ENCODE measurements at regions not wholly inside any gene's neighbourhood (a gene's known extent, or its start where the extent isn't known, plus 50 kb on each side); places are given as distances from the start of the nearest gene placed in this dataset.
A peak's percentile ranks its signal among the peaks of the same experiment; 100 is the strongest.

DNA sequence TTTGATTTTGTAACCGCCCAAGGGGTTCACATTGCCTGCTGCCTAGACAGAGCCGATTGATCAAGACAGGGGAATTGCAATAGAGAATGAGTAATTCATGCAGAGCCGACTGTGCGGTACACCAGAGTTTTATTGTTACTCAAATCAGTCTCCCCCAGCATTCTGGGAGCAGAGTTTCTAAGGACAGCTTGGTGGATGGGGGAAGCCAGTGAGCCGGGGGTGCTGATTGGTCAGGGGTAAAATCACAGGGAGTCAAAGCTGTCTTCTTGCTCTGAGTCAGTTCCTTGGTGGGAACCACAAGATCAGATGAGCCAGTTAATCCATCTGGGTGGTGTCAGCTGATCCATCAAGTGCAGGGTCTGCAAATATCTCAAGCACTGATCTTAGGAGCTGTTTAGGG, 60.0 kb upstream of the EZR start:
- peaks cover 20% of the 10 kb centered on the region; the same call in 1 of the 2 replicates for H3K36me3 Mint-ChIP-seq (ENCODE audit: low read depth)
- H3K4me1 Mint-ChIP-seq (ENCODE audit: low read depth): peaks cover 9% of the 10 kb centered on the region
- no peaks in the 10 kb centered on the region for H3K27me3 Mint-ChIP-seq (ENCODE audit: insufficient read depth)
- H3K4me3 Mint-ChIP-seq: no peak overlapping the region
- H3K27ac Mint-ChIP-seq: peak overlapping the region; percentile 25; the same call in 1 of the 2 replicates
- peak; percentile 31 for DNase-seq
- H3K9me3 Mint-ChIP-seq: peaks cover 16% of the 10 kb centered on the region
- TF ChIP-seq, protein P1, sequence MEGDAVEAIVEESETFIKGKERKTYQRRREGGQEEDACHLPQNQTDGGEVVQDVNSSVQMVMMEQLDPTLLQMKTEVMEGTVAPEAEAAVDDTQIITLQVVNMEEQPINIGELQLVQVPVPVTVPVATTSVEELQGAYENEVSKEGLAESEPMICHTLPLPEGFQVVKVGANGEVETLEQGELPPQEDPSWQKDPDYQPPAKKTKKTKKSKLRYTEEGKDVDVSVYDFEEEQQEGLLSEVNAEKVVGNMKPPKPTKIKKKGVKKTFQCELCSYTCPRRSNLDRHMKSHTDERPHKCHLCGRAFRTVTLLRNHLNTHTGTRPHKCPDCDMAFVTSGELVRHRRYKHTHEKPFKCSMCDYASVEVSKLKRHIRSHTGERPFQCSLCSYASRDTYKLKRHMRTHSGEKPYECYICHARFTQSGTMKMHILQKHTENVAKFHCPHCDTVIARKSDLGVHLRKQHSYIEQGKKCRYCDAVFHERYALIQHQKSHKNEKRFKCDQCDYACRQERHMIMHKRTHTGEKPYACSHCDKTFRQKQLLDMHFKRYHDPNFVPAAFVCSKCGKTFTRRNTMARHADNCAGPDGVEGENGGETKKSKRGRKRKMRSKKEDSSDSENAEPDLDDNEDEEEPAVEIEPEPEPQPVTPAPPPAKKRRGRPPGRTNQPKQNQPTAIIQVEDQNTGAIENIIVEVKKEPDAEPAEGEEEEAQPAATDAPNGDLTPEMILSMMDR (IDR thresholded peaks at IDR 0.05): no peak

GRCh38 chr6:158877716-158878115, 58.5 kb upstream of the EZR start:
- TF ChIP-seq, protein P1 (IDR thresholded peaks at IDR 0.05): no peak
- Mint-ChIP-seq H3K9me3 (peaks cover 16% of the 10 kb centered on the region), H3K36me3 (ENCODE audit: low read depth) (peaks cover 20% of the 10 kb centered on the region; the same call in 1 of the 2 replicates), H3K4me1 (ENCODE audit: low read depth) (peaks cover 9% of the 10 kb centered on the region), H3K27ac (no peak overlapping the region), H3K4me3 (no peak overlapping the region), H3K27me3 (ENCODE audit: insufficient read depth) (no peaks in the 10 kb centered on the region)
- DNase-seq: no peak

DNA sequence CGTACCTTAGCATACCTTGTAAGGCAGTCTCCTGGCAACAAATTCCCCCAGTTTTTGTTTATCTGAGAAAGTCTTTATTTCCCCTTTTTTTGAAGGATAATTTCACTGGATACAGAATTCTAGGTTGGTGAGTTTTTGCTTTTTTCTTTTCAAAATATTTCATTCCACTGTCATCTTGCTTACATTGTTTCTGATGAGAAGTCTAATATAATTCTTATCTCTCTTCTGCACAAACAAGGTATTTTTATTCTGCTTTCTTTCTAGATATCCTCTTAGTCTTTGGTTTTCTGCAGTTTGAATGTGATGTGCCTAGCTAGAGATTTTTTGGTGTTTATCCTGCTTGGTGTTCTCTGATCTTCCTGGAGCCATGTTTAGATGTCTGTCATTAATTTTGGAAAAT, 57.7 kb upstream of the EZR start:
- Mint-ChIP-seq H3K27ac (no peak overlapping the region), H3K27me3 (ENCODE audit: insufficient read depth) (no peaks in the 10 kb centered on the region), H3K4me1 (ENCODE audit: low read depth) (peaks cover 9% of the 10 kb centered on the region), H3K36me3 (ENCODE audit: low read depth) (peaks cover 20% of the 10 kb centered on the region; the same call in 1 of the 2 replicates), H3K9me3 (peaks cover 16% of the 10 kb centered on the region), H3K4me3 (no peak overlapping the region)
- DNase-seq: no peak
- TF ChIP-seq, protein P1 (IDR thresholded peaks at IDR 0.05): no peak

GRCh38 chr6:158870649-158870957, 51.4 kb upstream of the EZR start:
- no peak for DNase-seq
- Mint-ChIP-seq H3K36me3 (ENCODE audit: low read depth) (no peaks in the 10 kb centered on the region; the same call in 1 of the 2 replicates), H3K27me3 (ENCODE audit: insufficient read depth) (peaks cover 4% of the 10 kb centered on the region; the same call in 1 of the 2 replicates), H3K27ac (peak overlapping the region; percentile 90), H3K9me3 (no peaks in the 10 kb centered on the region), H3K4me1 (ENCODE audit: low read depth) (peaks cover 22% of the 10 kb centered on the region), H3K4me3 (peak overlapping the region; percentile 64)
- TF ChIP-seq, protein P1 (IDR thresholded peaks at IDR 0.05): no peak

DNA sequence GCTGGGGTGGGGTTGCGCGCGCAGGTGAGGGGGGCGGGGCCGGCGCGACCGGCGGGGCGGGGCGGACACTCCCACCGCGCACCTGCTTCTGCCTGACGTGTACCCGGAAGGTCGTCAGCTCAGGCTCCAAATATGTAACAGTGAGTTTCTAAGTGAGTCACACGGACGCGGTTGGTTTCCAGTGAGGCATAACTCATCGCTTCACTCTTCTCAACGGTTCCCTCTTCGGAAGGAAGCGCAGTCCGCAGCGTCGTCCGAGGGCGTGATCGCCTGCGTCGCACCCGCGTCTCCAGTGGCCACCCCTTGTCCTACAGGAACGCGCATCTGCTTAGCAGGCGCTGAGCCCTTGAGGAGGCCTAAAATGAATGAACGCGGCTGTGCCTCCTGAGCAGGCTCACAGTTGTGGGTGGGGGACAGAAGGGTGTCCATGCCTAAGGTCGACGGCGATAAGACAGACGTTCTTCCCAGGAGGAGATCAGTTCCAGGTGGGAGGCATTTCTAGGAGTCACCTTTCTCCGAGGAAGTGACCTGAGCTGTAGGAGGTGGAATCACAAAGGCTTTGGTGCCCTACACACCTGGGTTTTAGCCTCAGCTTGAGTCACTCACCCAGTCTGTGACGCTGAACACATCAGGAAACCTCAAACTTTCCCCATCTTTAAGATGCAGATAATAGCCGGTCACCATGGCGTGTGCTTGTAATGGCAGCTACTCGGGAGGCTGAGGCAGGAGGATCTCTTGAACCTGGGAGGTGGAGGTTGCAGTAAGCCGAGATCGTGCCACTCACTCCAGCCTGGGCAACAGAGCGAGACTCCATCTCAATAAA, 50.9 kb upstream of the EZR start:
- no peaks in the 10 kb centered on the region for H3K9me3 Mint-ChIP-seq
- TF ChIP-seq, protein P1 (IDR thresholded peaks at IDR 0.05): peak; percentile 53
- no peaks in the 10 kb centered on the region; the same call in 1 of the 2 replicates for H3K36me3 Mint-ChIP-seq (ENCODE audit: low read depth)
- H3K4me1 Mint-ChIP-seq (ENCODE audit: low read depth): peaks cover 28% of the 10 kb centered on the region
- peaks cover 4% of the 10 kb centered on the region; the same call in 1 of the 2 replicates for H3K27me3 Mint-ChIP-seq (ENCODE audit: insufficient read depth)
- H3K4me3 Mint-ChIP-seq: peak overlapping the region; percentile 85
- DNase-seq: peak; percentile 94
- peak overlapping the region; percentile 90 for H3K27ac Mint-ChIP-seq
